ENCODE measurements at regions not wholly inside any gene's neighbourhood (a gene's known extent, or its start where the extent isn't known, plus 50 kb on each side); places are given as distances from the start of the nearest gene placed in this dataset.

DNA sequence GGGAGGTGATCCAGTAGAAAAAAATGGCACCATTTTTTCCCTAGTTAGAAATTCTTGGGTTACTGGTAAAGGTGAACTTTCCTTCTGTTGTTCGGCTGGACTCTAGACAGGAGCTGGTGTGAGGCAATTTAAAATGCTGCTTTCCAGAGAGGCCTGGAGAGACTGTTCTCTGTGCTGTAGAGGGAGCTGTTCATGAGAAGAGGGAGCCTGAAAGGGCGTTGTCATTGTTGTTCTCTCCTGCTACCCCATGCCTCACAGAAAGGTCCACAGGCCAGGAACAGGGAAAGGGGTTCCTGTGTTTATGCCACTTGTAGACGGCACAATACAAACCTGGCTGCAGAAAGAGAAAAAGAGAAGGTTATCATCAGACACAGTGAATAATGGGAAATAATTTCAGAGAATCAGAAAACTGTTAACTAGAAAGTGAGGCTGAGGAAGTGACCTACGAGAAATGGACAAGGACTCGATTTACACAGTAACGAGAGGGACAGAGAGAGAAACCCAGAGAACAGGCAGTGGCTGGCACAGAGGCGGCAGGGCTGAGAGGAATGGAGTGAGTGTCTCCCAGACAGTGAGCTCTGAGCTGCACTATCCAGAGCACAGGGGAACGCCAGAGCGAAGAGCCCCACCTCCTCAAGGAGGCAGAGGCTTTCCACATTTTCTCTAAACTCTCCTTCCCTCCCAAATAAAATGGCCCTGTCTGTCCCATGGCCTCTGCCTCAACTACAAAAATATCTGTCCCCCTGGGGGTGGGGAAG is 109.2 kb downstream of the RRM1 start:
- Histone ChIP-seq H3K9ac (ENCODE audit: extremely low read depth, insufficient read length, low read length) (no peak overlapping the region), H3K9me3 (ENCODE audit: control insufficient read depth, low read depth, low read length) (no peaks in the 10 kb centered on the region), H4K20me1 (ENCODE audit: control insufficient read depth, insufficient read depth, insufficient read length) (no peaks in the 10 kb centered on the region), H4K8ac (replicated peaks; ENCODE audit: insufficient read length, low read depth, low read length) (no peak overlapping the region), H3K27ac (ENCODE audit: insufficient read length, low read depth, low read length) (no peak overlapping the region), H3K14ac (ENCODE audit: insufficient read depth, low read length) (no peak overlapping the region), H4K91ac (ENCODE audit: insufficient read length, low read depth, low read length) (no peak overlapping the region), H3K23me2 (ENCODE audit: insufficient read length, low read depth, low read length, poor library complexity, severe bottlenecking) (no peaks in the 10 kb centered on the region), H3K4me2 (ENCODE audit: insufficient read depth, insufficient read length, low read length) (no peak overlapping the region), H2BK120ac (ENCODE audit: low read depth, low read length, poor library complexity, severe bottlenecking) (no peak overlapping the region), H2BK20ac (ENCODE audit: low read depth, low read length, poor library complexity, severe bottlenecking) (no peak overlapping the region), H3K27me3 (ENCODE audit: insufficient read depth, low read length) (no peaks in the 10 kb centered on the region), H3K4me1 (ENCODE audit: insufficient read depth, low read length) (no peaks in the 10 kb centered on the region), H3K23ac (ENCODE audit: insufficient read length, low read depth, low read length) (no peak overlapping the region), H4K5ac (ENCODE audit: insufficient read length, low read depth, low read length) (no peak overlapping the region), H2BK5ac (ENCODE audit: insufficient read length, low read length) (no peak overlapping the region), H2BK15ac (ENCODE audit: low read depth, low read length) (no peak overlapping the region), H3K79me1 (ENCODE audit: insufficient read depth, low read depth, low read length, poor library complexity, severe bottlenecking) (no peaks in the 10 kb centered on the region), H3T11ph (ENCODE audit: low read length) (no peak overlapping the region), H2BK12ac (ENCODE audit: insufficient read length, low read depth, low read length) (no peak overlapping the region), H3K18ac (ENCODE audit: insufficient read length, low read depth, low read length) (no peak overlapping the region), H3K56ac (ENCODE audit: insufficient read length, low read depth, low read length) (no peak overlapping the region), H3K79me2 (ENCODE audit: insufficient read depth, low read length) (no peaks in the 10 kb centered on the region), H2AFZ (ENCODE audit: low read length) (no peak overlapping the region), H3K4ac (ENCODE audit: low read depth, low read length) (no peak overlapping the region), H2AK5ac (ENCODE audit: insufficient read length, low read length) (no peak overlapping the region)
- peak overlapping the region in 1 of 3 experiments; percentile 10; a peak in 1 of 7 replicates for H3K27ac Mint-ChIP-seq
- no CpG with 5 or more reads among the region's 9 CpGs for WGBS (ENCODE audit: extremely low coverage, insufficient read length, low lambda C conversion rate)
- H3K4me3 Mint-ChIP-seq: no peak overlapping the region; a peak in 1 of 5 replicates
- peaks cover 2% of the 10 kb centered on the region for H3K27me3 Mint-ChIP-seq (ENCODE audit: low read depth)
- TF ChIP-seq, protein P1, sequence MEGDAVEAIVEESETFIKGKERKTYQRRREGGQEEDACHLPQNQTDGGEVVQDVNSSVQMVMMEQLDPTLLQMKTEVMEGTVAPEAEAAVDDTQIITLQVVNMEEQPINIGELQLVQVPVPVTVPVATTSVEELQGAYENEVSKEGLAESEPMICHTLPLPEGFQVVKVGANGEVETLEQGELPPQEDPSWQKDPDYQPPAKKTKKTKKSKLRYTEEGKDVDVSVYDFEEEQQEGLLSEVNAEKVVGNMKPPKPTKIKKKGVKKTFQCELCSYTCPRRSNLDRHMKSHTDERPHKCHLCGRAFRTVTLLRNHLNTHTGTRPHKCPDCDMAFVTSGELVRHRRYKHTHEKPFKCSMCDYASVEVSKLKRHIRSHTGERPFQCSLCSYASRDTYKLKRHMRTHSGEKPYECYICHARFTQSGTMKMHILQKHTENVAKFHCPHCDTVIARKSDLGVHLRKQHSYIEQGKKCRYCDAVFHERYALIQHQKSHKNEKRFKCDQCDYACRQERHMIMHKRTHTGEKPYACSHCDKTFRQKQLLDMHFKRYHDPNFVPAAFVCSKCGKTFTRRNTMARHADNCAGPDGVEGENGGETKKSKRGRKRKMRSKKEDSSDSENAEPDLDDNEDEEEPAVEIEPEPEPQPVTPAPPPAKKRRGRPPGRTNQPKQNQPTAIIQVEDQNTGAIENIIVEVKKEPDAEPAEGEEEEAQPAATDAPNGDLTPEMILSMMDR (conservative IDR thresholded peaks at IDR 0.05): peak; percentile 62
- peaks cover 0 to 2% of the 10 kb centered on the region in 2 experiments; a peak in 1 of 5 replicates for H3K9me3 Mint-ChIP-seq
- no peaks in the 10 kb centered on the region for H3K36me3 Mint-ChIP-seq (ENCODE audit: insufficient read depth in 1 of 3, low read depth in 3 of 3)
- DNase-seq: peak; percentile 64
- H3K4me1 Mint-ChIP-seq: peaks cover 4 to 5% of the 10 kb centered on the region in 2 experiments; a peak in 3 of 4 replicates
